WTC11 (cell line): ENCODE measurements at regions not wholly inside any gene's neighbourhood (a gene's known extent, or its start where the extent isn't known, plus 50 kb on each side); places are given as distances from the start of the nearest gene placed in this dataset.

Experiments
- ATAC-seq: fragments of 200-7000 bp; cut with Tn5 transposase; 2 replicates; pipeline ENCODE4 v1.10.0; 2021; ENCODE audit warnings: mild to moderate bottlenecking, moderate library complexity
- CTCF ChIA-PET: fragments of 300-600 bp; sonication (Branson Sonifier 250); formaldehyde crosslinking; loops from one replicate; lab custom pipeline; 2021; ENCODE audit warnings: antibody characterized with exemption; lab: Charles Lee
- POLR2A ChIA-PET: fragments of 350-600 bp; sonication (Branson Sonifier 250); formaldehyde crosslinking; loops from one replicate; lab custom pipeline; 2021; ENCODE audit warnings: antibody characterized with exemption; lab: Charles Lee
- DNase-seq: peaks from one replicate; pipeline ENCODE4 v3.0.0; 2021; ENCODE audit warnings: low spot score
- H3K27ac Mint-ChIP-seq: 2 replicates; pipeline ENCODE4 v1.8.0; 2021; ENCODE audit warnings: mixed read lengths
- H3K27me3 Mint-ChIP-seq: 2 replicates; pipeline ENCODE4 v1.8.0; 2021; ENCODE audit warnings: low read depth, mild to moderate bottlenecking, moderate library complexity, mixed read lengths
- H3K36me3 Mint-ChIP-seq: 2 replicates; pipeline ENCODE4 v1.8.0; 2021; ENCODE audit warnings: mixed read lengths
- H3K4me1 Mint-ChIP-seq: 2 replicates; pipeline ENCODE4 v1.8.0; 2022; ENCODE audit warnings: mixed read lengths
- H3K4me3 Mint-ChIP-seq: 2 replicates; pipeline ENCODE4 v1.8.0; 2021; ENCODE audit warnings: mild to moderate bottlenecking, moderate library complexity, mixed read lengths
- H3K9me3 Mint-ChIP-seq: 2 replicates; pipeline ENCODE4 v1.8.0; 2021; ENCODE audit warnings: mixed read lengths
- AFF4 ChIP-seq: sonication (generic); formaldehyde crosslinking; IDR thresholded peaks from 2 replicates; pipeline ENCODE4 v1.8.1; 2023; ENCODE audit warnings: mild to moderate bottlenecking, missing genetic modification reagents, borderline replicate concordance
- CREM ChIP-seq: sonication (generic); formaldehyde crosslinking; IDR thresholded peaks from 2 replicates; pipeline ENCODE4 v1.8.1; 2022; ENCODE audit warnings: mild to moderate bottlenecking, missing genetic modification reagents, moderate library complexity
- CTCF ChIP-seq: fragments of 200-600 bp; IDR thresholded peaks from 2 replicates; pipeline ENCODE4 v1.8.0; 2022; ENCODE audit warnings: antibody characterized with exemption
- E2F1 ChIP-seq: sonication (generic); formaldehyde crosslinking; IDR thresholded peaks from 2 replicates; pipeline ENCODE4 v1.8.0; 2022; ENCODE audit warnings: mild to moderate bottlenecking, missing genetic modification reagents
- ESRRA ChIP-seq: sonication (generic); formaldehyde crosslinking; IDR thresholded peaks from 2 replicates; pipeline ENCODE4 v1.8.1; 2022; ENCODE audit warnings: mild to moderate bottlenecking, missing genetic modification reagents, borderline replicate concordance
- IRF2 ChIP-seq: sonication (generic); formaldehyde crosslinking; IDR thresholded peaks from 2 replicates; pipeline ENCODE4 v1.8.0; 2022; ENCODE audit warnings: low read depth, missing genetic modification reagents, borderline replicate concordance
- MLX ChIP-seq: sonication (generic); formaldehyde crosslinking; IDR thresholded peaks from 2 replicates; pipeline ENCODE4 v1.8.1; 2023; ENCODE audit warnings: mild to moderate bottlenecking, missing genetic modification reagents, moderate library complexity
- MXD4 ChIP-seq: fragments of 250-450 bp; sonication (Bioruptor Pico); IDR thresholded peaks from 2 replicates; pipeline ENCODE4 v1.8.0; 2021; ENCODE audit warnings: mild to moderate bottlenecking, moderate library complexity, borderline replicate concordance
- NR2C2 ChIP-seq: sonication (generic); formaldehyde crosslinking; IDR thresholded peaks from 2 replicates; pipeline ENCODE4 v1.8.0; 2022; ENCODE audit warnings: mild to moderate bottlenecking, missing genetic modification reagents
- NR3C1 ChIP-seq: sonication (generic); formaldehyde crosslinking; conservative IDR thresholded peaks from 2 replicates; pipeline ENCODE4 v1.8.1; 2023; ENCODE audit warnings: low read depth, mild to moderate bottlenecking, missing genetic modification reagents
- PREB ChIP-seq: sonication (generic); formaldehyde crosslinking; IDR thresholded peaks from 2 replicates; pipeline ENCODE4 v1.8.1; 2022; ENCODE audit warnings: mild to moderate bottlenecking, missing genetic modification reagents, moderate library complexity, borderline replicate concordance
- PRRX2 ChIP-seq: fragments of 250-450 bp; sonication (Bioruptor Pico); IDR thresholded peaks from 2 replicates; pipeline ENCODE4 v1.8.0; 2021; ENCODE audit warnings: mild to moderate bottlenecking
- RORB ChIP-seq: fragments of 250-450 bp; sonication (Bioruptor Pico); IDR thresholded peaks from 2 replicates; pipeline ENCODE4 v1.9.0; 2021; ENCODE audit warnings: mild to moderate bottlenecking
- SOX15 ChIP-seq: fragments of 250-450 bp; sonication (Bioruptor Pico); IDR thresholded peaks from 2 replicates; pipeline ENCODE4 v1.9.0; 2021; ENCODE audit warnings: mild to moderate bottlenecking
- USF1 ChIP-seq: sonication (generic); formaldehyde crosslinking; IDR thresholded peaks from 2 replicates; pipeline ENCODE4 v1.8.0; 2022; ENCODE audit warnings: mild to moderate bottlenecking, missing genetic modification reagents
- ZNF121 ChIP-seq: sonication (generic); formaldehyde crosslinking; IDR thresholded peaks from 2 replicates; pipeline ENCODE4 v1.8.0; 2023; ENCODE audit warnings: missing genetic modification reagents
- ZNF263 ChIP-seq: sonication (generic); formaldehyde crosslinking; IDR thresholded peaks from 2 replicates; pipeline ENCODE4 v1.8.1; 2022; ENCODE audit warnings: low read depth, mild to moderate bottlenecking, moderate library complexity, missing genetic modification reagents
- ZNF671 ChIP-seq: fragments of 250-450 bp; sonication (Bioruptor Pico); IDR thresholded peaks from 2 replicates; pipeline ENCODE4 v1.8.0; 2021; ENCODE audit warnings: mild to moderate bottlenecking

GRCh38 chr13:47288546-47288945 lies 391.7 kb upstream of the HTR2A start:
- Mint-ChIP-seq H3K4me1 (peaks cover 8% of the 10 kb centered on the region), H3K27me3 (no peaks in the 10 kb centered on the region), H3K36me3 (no peaks in the 10 kb centered on the region), H3K27ac (no peak overlapping the region), H3K4me3 (no peak overlapping the region), H3K9me3 (no peaks in the 10 kb centered on the region)
- POLR2A ChIA-PET: no interaction called here
- CTCF ChIA-PET: no interaction called here
- ATAC-seq (no peak), DNase-seq (no peak)
- TF ChIP-seq PREB (CRISPR knock-in tag) (no peak), CTCF (no peak), SOX15 (CRISPR knock-in tag) (no peak), ESRRA (CRISPR knock-in tag) (no peak), ZNF263 (CRISPR knock-in tag) (no peak), USF1 (CRISPR knock-in tag) (no peak), IRF2 (CRISPR knock-in tag) (no peak)

GRCh38 chr13:47287291-47287751 lies 390.5 kb upstream of the HTR2A start:
- no peaks in the 10 kb centered on the region for H3K36me3 Mint-ChIP-seq
- peaks cover 8% of the 10 kb centered on the region for H3K4me1 Mint-ChIP-seq
- no peaks in the 10 kb centered on the region for H3K27me3 Mint-ChIP-seq
- POLR2A ChIA-PET: no interaction called here
- CTCF ChIA-PET: interaction anchor here (1.4 kb wide), 1 partner anchor 325 kb away, joined by 4 read pairs; no protein-coding TSS in a partner anchor
- no peak for DNase-seq
- no peaks in the 10 kb centered on the region for H3K9me3 Mint-ChIP-seq
- TF ChIP-seq RORB (CRISPR knock-in tag) (no peak), AFF4 (no peak), ZNF121 (no peak), ZNF263 (CRISPR knock-in tag) (no peak), USF1 (CRISPR knock-in tag) (no peak), E2F1 (CRISPR knock-in tag) (no peak)
- H3K4me3 Mint-ChIP-seq: no peak overlapping the region
- H3K27ac Mint-ChIP-seq: no peak overlapping the region
- ATAC-seq: no peak

- ChIA-PET CTCF (no interaction called here), POLR2A (interaction anchor here (0.6 kb wide), 1 partner anchor 140 kb away, joined by 3 read pairs; no protein-coding TSS in a partner anchor)
- peaks cover 3% of the 10 kb centered on the region; the same call in 1 of the 2 replicates for H3K9me3 Mint-ChIP-seq
- no peaks in the 10 kb centered on the region for H3K27me3 Mint-ChIP-seq
- H3K4me3 Mint-ChIP-seq: no peak overlapping the region
- ATAC-seq (no peak), DNase-seq (no peak)
- no peaks in the 10 kb centered on the region for H3K36me3 Mint-ChIP-seq
- H3K27ac Mint-ChIP-seq: no peak overlapping the region
- peaks cover 2% of the 10 kb centered on the region for H3K4me1 Mint-ChIP-seq
- TF ChIP-seq PRRX2 (CRISPR knock-in tag) (no peak), CREM (CRISPR knock-in tag) (no peak), NR2C2 (CRISPR knock-in tag) (no peak), MXD4 (CRISPR knock-in tag) (no peak), MLX (CRISPR knock-in tag) (no peak), AFF4 (no peak), NR3C1 (CRISPR knock-in tag) (no peak), ZNF671 (CRISPR knock-in tag) (no peak)
Measured at GRCh38 chr13:47281991-47282390, 385.1 kb upstream of the HTR2A start.
